GM12892 (cell line): ENCODE measurements at regions not wholly inside any gene's neighbourhood (a gene's known extent, or its start where the extent isn't known, plus 50 kb on each side); places are given as distances from the start of the nearest gene placed in this dataset.

ENCODE experiments used
- POLR2A ChIP-seq: IDR thresholded peaks from 2 replicates; pipeline ENCODE4 v1.6.1; 2011; ENCODE audit warnings: low read depth, low read length, control low read depth
- POLR2AphosphoS5 ChIP-seq: IDR thresholded peaks from 2 replicates; pipeline ENCODE4 v1.6.1; 2011; ENCODE audit warnings: low read depth, low read length, control low read depth

DNA sequence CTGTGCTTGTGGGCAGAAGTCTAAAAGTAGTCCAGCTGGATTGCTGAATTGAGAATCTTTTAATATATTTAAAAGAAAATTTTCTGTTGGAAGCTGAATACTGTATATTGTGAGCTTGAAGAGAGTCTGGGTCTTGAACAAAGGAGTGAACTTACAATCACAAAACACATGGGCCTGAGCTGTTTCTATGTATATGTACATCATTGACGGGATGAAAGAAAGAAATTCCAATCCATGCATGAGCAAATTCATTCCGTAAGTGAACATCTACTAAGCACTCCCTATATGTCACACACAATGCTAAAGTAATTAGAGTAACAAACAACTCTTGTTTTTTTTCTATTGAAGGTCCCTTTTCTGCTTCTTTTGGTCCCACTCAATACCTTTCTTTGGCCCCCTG, 331.0 kb downstream of the HS3ST1 start:
- no peak for TF ChIP-seq POLR2AphosphoS5
- no peak for TF ChIP-seq POLR2A
